DOHH2 (cell line): ENCODE measurements at regions not wholly inside any gene's neighbourhood (a gene's known extent, or its start where the extent isn't known, plus 50 kb on each side); places are given as distances from the start of the nearest gene placed in this dataset.

ENCODE experiments used
- EZH2phosphoT487 ChIP-seq: fragments of 200-600 bp; sonication (generic); IDR thresholded peaks from 2 replicates; pipeline ENCODE4 v1.6.1; 2017; ENCODE audit warnings: borderline replicate concordance, mild to moderate bottlenecking, antibody characterized with exemption, low read length, moderate library complexity, mixed read lengths
- TF ChIP-seq, protein P1 (sequence below): fragments of 200-600 bp; sonication (generic); IDR thresholded peaks from one replicate; pipeline ENCODE4 v1.5.1; 2014; ENCODE audit warnings: antibody characterized with exemption, mild to moderate bottlenecking, low read depth, low read length; ENCODE audit not compliant: poor library complexity, severe bottlenecking

DNA sequence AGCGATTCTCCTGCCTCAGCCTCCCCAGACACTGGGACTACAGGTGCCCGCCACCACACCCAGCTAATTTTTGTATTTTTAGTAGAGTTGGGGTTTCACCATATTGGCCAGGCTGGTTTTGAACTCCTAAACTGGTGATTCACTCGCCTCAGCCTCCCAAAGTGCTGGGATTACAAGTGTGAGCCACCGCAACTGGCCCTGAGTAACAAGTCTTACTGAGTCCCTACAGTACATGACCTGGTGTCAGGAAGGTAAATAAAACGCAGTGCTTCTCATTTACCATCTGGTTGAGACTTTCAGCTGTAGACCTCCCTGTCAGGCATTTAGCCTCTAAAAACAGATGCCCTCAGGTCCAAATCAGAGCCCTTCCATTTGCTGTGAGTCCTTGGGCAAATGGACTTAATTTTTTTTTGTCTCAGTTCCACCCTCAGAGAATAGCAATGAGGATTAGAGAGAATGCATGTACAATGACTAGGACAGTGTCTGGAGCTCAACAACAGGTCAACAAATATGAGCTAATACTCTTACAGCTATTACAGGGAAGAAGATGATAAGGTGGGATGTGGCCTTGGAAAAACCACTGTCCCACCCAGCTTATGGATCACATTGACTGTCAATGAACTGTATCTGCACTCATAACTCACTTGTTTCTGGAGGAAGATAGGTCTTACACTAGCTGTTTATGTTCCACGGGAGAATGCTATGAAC lies 70.5 kb downstream of the PHLDA1 start:
- TF ChIP-seq, protein P1, sequence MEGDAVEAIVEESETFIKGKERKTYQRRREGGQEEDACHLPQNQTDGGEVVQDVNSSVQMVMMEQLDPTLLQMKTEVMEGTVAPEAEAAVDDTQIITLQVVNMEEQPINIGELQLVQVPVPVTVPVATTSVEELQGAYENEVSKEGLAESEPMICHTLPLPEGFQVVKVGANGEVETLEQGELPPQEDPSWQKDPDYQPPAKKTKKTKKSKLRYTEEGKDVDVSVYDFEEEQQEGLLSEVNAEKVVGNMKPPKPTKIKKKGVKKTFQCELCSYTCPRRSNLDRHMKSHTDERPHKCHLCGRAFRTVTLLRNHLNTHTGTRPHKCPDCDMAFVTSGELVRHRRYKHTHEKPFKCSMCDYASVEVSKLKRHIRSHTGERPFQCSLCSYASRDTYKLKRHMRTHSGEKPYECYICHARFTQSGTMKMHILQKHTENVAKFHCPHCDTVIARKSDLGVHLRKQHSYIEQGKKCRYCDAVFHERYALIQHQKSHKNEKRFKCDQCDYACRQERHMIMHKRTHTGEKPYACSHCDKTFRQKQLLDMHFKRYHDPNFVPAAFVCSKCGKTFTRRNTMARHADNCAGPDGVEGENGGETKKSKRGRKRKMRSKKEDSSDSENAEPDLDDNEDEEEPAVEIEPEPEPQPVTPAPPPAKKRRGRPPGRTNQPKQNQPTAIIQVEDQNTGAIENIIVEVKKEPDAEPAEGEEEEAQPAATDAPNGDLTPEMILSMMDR: no peak
- TF ChIP-seq EZH2phosphoT487: no peak
